DND-41 (cell line): ENCODE measurements at regions not wholly inside any gene's neighbourhood (a gene's known extent, or its start where the extent isn't known, plus 50 kb on each side); places are given as distances from the start of the nearest gene placed in this dataset.

ENCODE experiments used
- CTCF ChIP-seq: IDR thresholded peaks from 2 replicates; pipeline ENCODE4 v1.5.1; 2012; ENCODE audit warnings: borderline replicate concordance, low read length, moderate library complexity, mild to moderate bottlenecking; ENCODE audit not compliant: poor library complexity, severe bottlenecking; ENCODE audit errors: extremely low read depth
- EZH2 ChIP-seq: IDR thresholded peaks from 3 replicates; pipeline ENCODE4 v1.6.1; 2012; ENCODE audit warnings: borderline replicate concordance, low read depth, mild to moderate bottlenecking, moderate library complexity, low read length, inconsistent platforms; ENCODE audit not compliant: severe bottlenecking

DNA sequence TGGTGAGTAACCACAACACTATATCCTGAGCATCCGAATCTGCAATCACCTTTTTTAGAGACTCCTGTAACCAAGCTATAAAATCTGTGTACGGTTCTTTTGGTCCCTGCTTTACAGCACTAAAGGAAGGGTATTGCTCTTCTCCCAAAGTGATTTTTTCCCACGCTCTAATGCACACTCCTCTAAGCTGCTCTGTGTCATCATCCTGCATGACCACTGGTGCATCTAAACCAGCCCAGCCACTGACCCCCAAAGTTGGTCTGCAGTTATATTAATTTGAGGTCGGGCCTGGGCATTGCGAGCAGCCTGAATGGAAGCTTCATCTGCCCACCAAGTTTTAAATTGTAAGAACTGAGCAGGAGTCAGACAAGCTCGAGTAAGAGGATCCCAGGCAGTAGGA is 480.0 kb downstream of the PTPRU start:
- no peak for TF ChIP-seq CTCF
- TF ChIP-seq EZH2 = no peak
